ENCODE measurements at regions not wholly inside any gene's neighbourhood (a gene's known extent, or its start where the extent isn't known, plus 50 kb on each side); places are given as distances from the start of the nearest gene placed in this dataset.

GRCh38 chr2:35887146-35887545, 468.4 kb upstream of the CRIM1 start:
- TF ChIP-seq CTCF (IDR thresholded peaks at IDR 0.05; ENCODE audit: extremely low read depth, missing control alignments) = no peak

GRCh38 chr2:35873921-35874320, 481.7 kb upstream of the CRIM1 start:
- TF ChIP-seq CTCF (IDR thresholded peaks at IDR 0.05; ENCODE audit: extremely low read depth, missing control alignments) = no peak
- no peak for DNase-seq (ENCODE audit: low spot score)

More at GRCh38 chr2:35887146-35887545, 468.4 kb upstream of the CRIM1 start:
- DNase-seq (ENCODE audit: low spot score) = no peak

- no peak for TF ChIP-seq CTCF (IDR thresholded peaks at IDR 0.05; ENCODE audit: extremely low read depth, missing control alignments)
- DNase-seq (ENCODE audit: low spot score) = no peak
Measured at GRCh38 chr2:35871672-35872071, 483.9 kb upstream of the CRIM1 start.

GRCh38 chr2:35870713-35871112, 484.9 kb upstream of the CRIM1 start:
- no peak for TF ChIP-seq CTCF (IDR thresholded peaks at IDR 0.05; ENCODE audit: extremely low read depth, missing control alignments)
- DNase-seq (ENCODE audit: low spot score) = no peak

- TF ChIP-seq CTCF (IDR thresholded peaks at IDR 0.05; ENCODE audit: extremely low read depth, missing control alignments) = no peak
- no peak for DNase-seq (ENCODE audit: low spot score)
Measured at GRCh38 chr2:35864141-35864540, 491.4 kb upstream of the CRIM1 start.

- no peak for DNase-seq (ENCODE audit: low spot score)
- no peak for TF ChIP-seq CTCF (IDR thresholded peaks at IDR 0.05; ENCODE audit: extremely low read depth, missing control alignments)
Measured at GRCh38 chr2:35858216-35858615, 497.4 kb upstream of the CRIM1 start.

GRCh38 chr2:35857498-35857897, 498.1 kb upstream of the CRIM1 start:
- no peak for DNase-seq (ENCODE audit: low spot score)
- TF ChIP-seq CTCF (IDR thresholded peaks at IDR 0.05; ENCODE audit: extremely low read depth, missing control alignments) = no peak
